ENCODE measurements at regions not wholly inside any gene's neighbourhood (a gene's known extent, or its start where the extent isn't known, plus 50 kb on each side); places are given as distances from the start of the nearest gene placed in this dataset.
A peak's percentile ranks its signal among the peaks of the same experiment; 100 is the strongest.

- Histone ChIP-seq H4K8ac (ENCODE audit: low read depth in 2 of 2, low read length in 2 of 2) (no peak overlapping the region; a peak in 1 of 4 replicates), H3K23ac (ENCODE audit: low read depth, low read length) (no peak overlapping the region), H2AK9ac (replicated peaks; ENCODE audit: low read depth, low read length, poor library complexity) (no peak overlapping the region), H3K4ac (ENCODE audit: low read depth, low read length) (no peak overlapping the region; the same call in 1 of the 2 replicates), H3K4me2 (ENCODE audit: low read depth, low read length) (no peak overlapping the region), H2AK5ac (ENCODE audit: low read depth, low read length) (no peak overlapping the region), H2BK120ac (ENCODE audit: low read depth, low read length) (no peak overlapping the region), H3K79me1 (ENCODE audit: low read depth in 1 of 2, low read length in 2 of 2) (no peaks in the 10 kb centered on the region), H3K4me3 (ENCODE audit: insufficient read depth, low read depth, low read length) (no peak overlapping the region), H3K36me3 (ENCODE audit: control insufficient read depth, insufficient read depth, low read length) (no peaks in the 10 kb centered on the region), H3K27me3 (ENCODE audit: control insufficient read depth, insufficient read depth, low read length) (no peaks in the 10 kb centered on the region), H4K20me1 (ENCODE audit: insufficient read depth, low read length) (no peaks in the 10 kb centered on the region), H2BK15ac (ENCODE audit: low read depth, low read length) (no peak overlapping the region), H3K9ac (ENCODE audit: low read depth, low read length) (no peak overlapping the region), H3K14ac (replicated peaks; ENCODE audit: low read depth, low read length) (no peak overlapping the region), H3K9me3 (ENCODE audit: control insufficient read depth, insufficient read depth, low read length) (no peaks in the 10 kb centered on the region), H3K56ac (ENCODE audit: extremely low read depth, insufficient read depth, low read length) (no peak overlapping the region), H3K9me1 (ENCODE audit: insufficient read depth, low read length) (no peaks in the 10 kb centered on the region), H4K5ac (ENCODE audit: low read depth, low read length) (no peak overlapping the region), H2BK5ac (ENCODE audit: low read depth, low read length, poor library complexity, severe bottlenecking) (no peak overlapping the region), H2AFZ (replicated peaks; ENCODE audit: low read length, poor library complexity) (no peak overlapping the region), H3K18ac (ENCODE audit: low read depth, low read length) (no peak overlapping the region), H2BK20ac (ENCODE audit: low read depth, low read length) (no peak overlapping the region), H3K4me1 (ENCODE audit: control insufficient read depth, insufficient read depth, low read length) (no peaks in the 10 kb centered on the region; the same call in 1 of the 2 replicates), H4K91ac (ENCODE audit: insufficient read depth, low read depth, low read length) (no peak overlapping the region), H3K27ac (ENCODE audit: insufficient read depth, low read length) (no peak overlapping the region)
- DNase-seq (peak; percentile 89), ATAC-seq (ENCODE audit: low read depth) (peak; percentile 57)
- POLR2A ChIA-PET (ENCODE audit: unreplicated experiment) = no interaction called here
- TF ChIP-seq MAFK (IDR thresholded peaks at IDR 0.05; ENCODE audit: low read depth, low read length) = peak; percentile 99
- TF ChIP-seq BHLHE40 (IDR thresholded peaks at IDR 0.05; ENCODE audit: low read depth, low read length) = no peak
- no CpG with 5 or more reads among the region's 4 CpGs for WGBS, 2 experiments (ENCODE audit: extremely low coverage in 2 of 2, insufficient read length in 1 of 2)
- dilution Hi-C loops (cut with HindIII; ENCODE audit: low sequenced_read_pairs, unreplicated experiment) (no loop called here), in situ Hi-C loops (cut with MboI; ENCODE audit: low sequenced_read_pairs) (no loop called here), intact Hi-C loops (cut with micrococcal nuclease) (no loop called here)
- BruUV-seq (replicated peaks) = no TSS peak
- CTCF ChIA-PET = interaction anchor here (0.6 to 0.7 kb wide), 2 partner anchors 165 to 1188 kb away, joined by 4 to 5 read pairs; no protein-coding TSS in a partner anchor
Measured at GRCh38 chr7:115271332-115272235, 349.7 kb downstream of the MDFIC start.
